ENCODE measurements at regions not wholly inside any gene's neighbourhood (a gene's known extent, or its start where the extent isn't known, plus 50 kb on each side); places are given as distances from the start of the nearest gene placed in this dataset.

- TF ChIP-seq TAF1 (IDR thresholded peaks at IDR 0.05; ENCODE audit: borderline replicate concordance, insufficient read depth, low read length) (no peak), REST (IDR thresholded peaks at IDR 0.05; ENCODE audit: insufficient read depth in 1 of 2, low read depth in 2 of 2, low read length in 2 of 2) (no peak)
Measured at GRCh38 chr2:239648607-239649006, 247.8 kb upstream of the HDAC4 start.

- TF ChIP-seq POLR2AphosphoS5 (IDR thresholded peaks at IDR 0.05; ENCODE audit: low read depth, low read length) (no peak), TAF1 (IDR thresholded peaks at IDR 0.05; ENCODE audit: borderline replicate concordance, insufficient read depth, low read length) (no peak), SIN3A (IDR thresholded peaks at IDR 0.05; ENCODE audit: borderline replicate concordance, insufficient read depth, low read length) (no peak), FOXP2 (optimal IDR thresholded peaks at IDR 0.05; ENCODE audit: borderline replicate concordance, extremely low read depth, extremely low read length, insufficient read depth) (no peak), REST (IDR thresholded peaks at IDR 0.05; ENCODE audit: insufficient read depth in 1 of 2, low read depth in 2 of 2, low read length in 2 of 2) (no peak)
Measured at GRCh38 chr2:239647052-239647819, 246.4 kb upstream of the HDAC4 start.

GRCh38 chr2:239646184-239646583 is 245.4 kb upstream of the HDAC4 start:
- TF ChIP-seq REST (IDR thresholded peaks at IDR 0.05; ENCODE audit: insufficient read depth in 1 of 2, low read depth in 2 of 2, low read length in 2 of 2) (no peak), SIN3A (IDR thresholded peaks at IDR 0.05; ENCODE audit: borderline replicate concordance, insufficient read depth, low read length) (no peak), FOXP2 (optimal IDR thresholded peaks at IDR 0.05; ENCODE audit: borderline replicate concordance, extremely low read depth, extremely low read length, insufficient read depth) (no peak), TAF1 (IDR thresholded peaks at IDR 0.05; ENCODE audit: borderline replicate concordance, insufficient read depth, low read length) (no peak), POLR2AphosphoS5 (IDR thresholded peaks at IDR 0.05; ENCODE audit: low read depth, low read length) (no peak)

GRCh38 chr2:239644011-239644410 is 243.2 kb upstream of the HDAC4 start:
- no peak for TF ChIP-seq POLR2AphosphoS5 (IDR thresholded peaks at IDR 0.05; ENCODE audit: low read depth, low read length)
- no peak for TF ChIP-seq SIN3A (IDR thresholded peaks at IDR 0.05; ENCODE audit: borderline replicate concordance, insufficient read depth, low read length)
- TF ChIP-seq REST (IDR thresholded peaks at IDR 0.05; ENCODE audit: insufficient read depth in 1 of 2, low read depth in 2 of 2, low read length in 2 of 2) = peak; percentile 36 to 73; a peak in 2 of 4 replicates
